Liver (tissue), 8 donors: ENCODE measurements at regions not wholly inside any gene's neighbourhood (a gene's known extent, or its start where the extent isn't known, plus 50 kb on each side); places are given as distances from the start of the nearest gene placed in this dataset.

Experiments
- DNase-seq: peaks from one replicate; pipeline ENCODE4 v3.0.0-alpha.2; 2017; ENCODE audit warnings: low spot score
- H3K27ac ChIP-seq, 2 donors: one replicate each; pipeline ENCODE4 v1.7.0; 2013; ENCODE audit warnings: inconsistent platforms in 2 of 2, low read length in 2 of 2, control low read depth in 1 of 2, low read depth in 1 of 2, mild to moderate bottlenecking in 1 of 2
- H3K27me3 ChIP-seq, 4 donors: one replicate each; pipeline versions ENCODE4 v1.6.1 to v1.7.0; 2013; ENCODE audit warnings: low read length in 3 of 4, inconsistent platforms in 1 of 4, mild to moderate bottlenecking in 1 of 4, moderate library complexity in 1 of 4; ENCODE audit not compliant: control insufficient read depth in 4 of 4, insufficient read depth in 4 of 4
- H3K36me3 ChIP-seq, 4 donors: one replicate each; pipeline versions ENCODE4 v1.6.1 to v1.7.0; 2013; ENCODE audit warnings: low read length in 3 of 4, mild to moderate bottlenecking in 3 of 4, low read depth in 1 of 4, moderate library complexity in 1 of 4; ENCODE audit not compliant: control insufficient read depth in 4 of 4, insufficient read depth in 3 of 4
- H3K4me1 ChIP-seq, 4 donors: one replicate each; pipeline versions ENCODE4 v1.6.1 to v1.7.0; 2013; ENCODE audit warnings: low read length in 3 of 4, mild to moderate bottlenecking in 3 of 4, moderate library complexity in 1 of 4; ENCODE audit not compliant: control insufficient read depth in 4 of 4, insufficient read depth in 4 of 4
- H3K4me3 ChIP-seq, 3 donors: one replicate each; pipeline versions ENCODE4 v1.6.1 to v1.7.0; 2013; ENCODE audit warnings: low read length in 3 of 3, control low read depth in 1 of 3, low read depth in 1 of 3, mild to moderate bottlenecking in 1 of 3
- H3K9ac ChIP-seq, 2 donors: one replicate each; pipeline ENCODE4 v1.7.0; 2013; ENCODE audit warnings: low read length in 2 of 2, mild to moderate bottlenecking in 2 of 2, moderate library complexity in 2 of 2, control low read depth in 1 of 2, low read depth in 1 of 2
- H3K9me3 ChIP-seq, 4 donors: one replicate each; pipeline versions ENCODE4 v1.6.1 to v1.7.0; 2013; ENCODE audit warnings: low read length in 3 of 4; ENCODE audit not compliant: control insufficient read depth in 4 of 4
- EGR1 ChIP-seq, 2 donors: IDR thresholded peaks; 2 replicates each; pipeline ENCODE4 v1.6.1; 2016 to 2018; ENCODE audit warnings: antibody characterized with exemption in 2 of 2, low read depth in 2 of 2
- FOXA1 ChIP-seq: IDR thresholded peaks from 2 replicates; pipeline ENCODE4 v1.6.1; 2016; ENCODE audit warnings: antibody characterized with exemption
- FOXA2 ChIP-seq: IDR thresholded peaks from 2 replicates; pipeline ENCODE4 v1.6.1; 2016; ENCODE audit warnings: antibody characterized with exemption
- GABPA ChIP-seq, 2 donors: IDR thresholded peaks in 1 of 2; conservative IDR thresholded peaks in 1 of 2; 2 replicates each; pipeline ENCODE4 v1.6.1; 2016; ENCODE audit warnings: antibody characterized with exemption in 2 of 2, mild to moderate bottlenecking in 1 of 2, moderate library complexity in 1 of 2
- HNF4A ChIP-seq, 2 donors: conservative IDR thresholded peaks; 2 replicates each; pipeline ENCODE4 v1.6.1; 2016; ENCODE audit warnings: antibody characterized with exemption in 2 of 2, mild to moderate bottlenecking in 2 of 2
- HNF4G ChIP-seq: IDR thresholded peaks from 2 replicates; pipeline ENCODE4 v1.6.1; 2016; ENCODE audit warnings: antibody characterized with exemption
- NR2F2 ChIP-seq: IDR thresholded peaks from 2 replicates; pipeline ENCODE4 v1.6.1; 2016; ENCODE audit warnings: antibody characterized with exemption
- RXRA ChIP-seq, 2 donors: IDR thresholded peaks; 2 replicates each; pipeline ENCODE4 v1.6.1; 2017 to 2018; ENCODE audit warnings: antibody characterized with exemption in 2 of 2, mild to moderate bottlenecking in 1 of 2
- SP1 ChIP-seq: IDR thresholded peaks from 2 replicates; pipeline ENCODE4 v1.6.1; 2018; ENCODE audit warnings: antibody characterized with exemption, mild to moderate bottlenecking
- YY1 ChIP-seq: IDR thresholded peaks from 2 replicates; pipeline ENCODE4 v1.6.1; 2016; ENCODE audit warnings: antibody characterized with exemption, mild to moderate bottlenecking
- WGBS: extraction: QIAGEN DNeasy Blood & Tissue Kit; methylation state at CpG from one replicate; pipeline ENCODE4 v1.1.7; 2013; 5-methylcytosine and 5-hydroxymethylcytosine counted together
- TF ChIP-seq, protein P1 (sequence below): IDR thresholded peaks from 2 replicates; pipeline ENCODE4 v1.6.1; 2016; ENCODE audit warnings: antibody characterized with exemption, mild to moderate bottlenecking
- TF ChIP-seq, protein P2 (sequence below): fragments of 150-350 bp; IDR thresholded peaks from 2 replicates; pipeline ENCODE4 v1.5.1; 2017; ENCODE audit warnings: improper control_type of control experiment, low read depth, low read length; ENCODE audit not compliant: missing input control
- TF ChIP-seq, protein P3 (sequence below): IDR thresholded peaks from 2 replicates; pipeline ENCODE4 v1.6.1; 2016; ENCODE audit warnings: antibody characterized with exemption
- TF ChIP-seq, protein P4 (sequence below): IDR thresholded peaks from 2 replicates; pipeline ENCODE4 v1.6.1; 2016; ENCODE audit warnings: antibody characterized with exemption
- donor health status: healthy.
- donor health status: healthy.
- donor health status: healthy.
- donor health status: healthy.
- donor health status: healthy.

DNA sequence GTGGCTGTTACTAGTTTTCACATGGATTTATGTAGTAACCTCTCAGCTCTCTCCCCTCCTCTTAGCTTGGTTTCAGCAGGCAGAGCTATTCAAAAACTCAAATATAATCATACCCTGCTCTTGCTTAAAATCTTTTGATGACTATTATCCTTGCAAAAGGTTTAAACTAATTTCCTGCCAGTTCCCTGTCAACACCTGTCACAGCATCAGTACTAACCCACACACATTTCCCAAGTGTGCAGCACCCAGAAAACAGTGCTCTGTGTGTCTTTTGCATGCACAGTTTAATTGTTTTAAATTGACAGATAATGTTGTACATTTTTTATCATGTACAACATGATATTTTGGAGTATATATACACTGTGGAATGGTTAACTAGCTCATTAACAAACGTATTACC is 202.0 kb downstream of the PAPSS1 start:
- WGBS = 59% methylated on average over 1 of the region's 1 CpG
- no peaks in the 10 kb centered on the region for H3K27me3 ChIP-seq
- no peak overlapping the region for H3K9ac ChIP-seq
- H3K4me3 ChIP-seq = no peak overlapping the region
- no peak for TF ChIP-seq FOXA2
- no peak for TF ChIP-seq FOXA1
- TF ChIP-seq, protein P1, sequence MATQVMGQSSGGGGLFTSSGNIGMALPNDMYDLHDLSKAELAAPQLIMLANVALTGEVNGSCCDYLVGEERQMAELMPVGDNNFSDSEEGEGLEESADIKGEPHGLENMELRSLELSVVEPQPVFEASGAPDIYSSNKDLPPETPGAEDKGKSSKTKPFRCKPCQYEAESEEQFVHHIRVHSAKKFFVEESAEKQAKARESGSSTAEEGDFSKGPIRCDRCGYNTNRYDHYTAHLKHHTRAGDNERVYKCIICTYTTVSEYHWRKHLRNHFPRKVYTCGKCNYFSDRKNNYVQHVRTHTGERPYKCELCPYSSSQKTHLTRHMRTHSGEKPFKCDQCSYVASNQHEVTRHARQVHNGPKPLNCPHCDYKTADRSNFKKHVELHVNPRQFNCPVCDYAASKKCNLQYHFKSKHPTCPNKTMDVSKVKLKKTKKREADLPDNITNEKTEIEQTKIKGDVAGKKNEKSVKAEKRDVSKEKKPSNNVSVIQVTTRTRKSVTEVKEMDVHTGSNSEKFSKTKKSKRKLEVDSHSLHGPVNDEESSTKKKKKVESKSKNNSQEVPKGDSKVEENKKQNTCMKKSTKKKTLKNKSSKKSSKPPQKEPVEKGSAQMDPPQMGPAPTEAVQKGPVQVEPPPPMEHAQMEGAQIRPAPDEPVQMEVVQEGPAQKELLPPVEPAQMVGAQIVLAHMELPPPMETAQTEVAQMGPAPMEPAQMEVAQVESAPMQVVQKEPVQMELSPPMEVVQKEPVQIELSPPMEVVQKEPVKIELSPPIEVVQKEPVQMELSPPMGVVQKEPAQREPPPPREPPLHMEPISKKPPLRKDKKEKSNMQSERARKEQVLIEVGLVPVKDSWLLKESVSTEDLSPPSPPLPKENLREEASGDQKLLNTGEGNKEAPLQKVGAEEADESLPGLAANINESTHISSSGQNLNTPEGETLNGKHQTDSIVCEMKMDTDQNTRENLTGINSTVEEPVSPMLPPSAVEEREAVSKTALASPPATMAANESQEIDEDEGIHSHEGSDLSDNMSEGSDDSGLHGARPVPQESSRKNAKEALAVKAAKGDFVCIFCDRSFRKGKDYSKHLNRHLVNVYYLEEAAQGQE = no peak
- no peak for TF ChIP-seq EGR1 (IDR thresholded peaks at IDR 0.05; ENCODE audit: low read depth in 2 of 2)
- no peak for TF ChIP-seq HNF4G
- H3K4me1 ChIP-seq = no peaks in the 10 kb centered on the region
- no peak overlapping the region for H3K27ac ChIP-seq
- H3K36me3 ChIP-seq = no peaks in the 10 kb centered on the region
- no peak for DNase-seq
- H3K9me3 ChIP-seq = peaks cover 0 to 2% (median 0%) of the 10 kb centered on the region in 4 donors

DNA sequence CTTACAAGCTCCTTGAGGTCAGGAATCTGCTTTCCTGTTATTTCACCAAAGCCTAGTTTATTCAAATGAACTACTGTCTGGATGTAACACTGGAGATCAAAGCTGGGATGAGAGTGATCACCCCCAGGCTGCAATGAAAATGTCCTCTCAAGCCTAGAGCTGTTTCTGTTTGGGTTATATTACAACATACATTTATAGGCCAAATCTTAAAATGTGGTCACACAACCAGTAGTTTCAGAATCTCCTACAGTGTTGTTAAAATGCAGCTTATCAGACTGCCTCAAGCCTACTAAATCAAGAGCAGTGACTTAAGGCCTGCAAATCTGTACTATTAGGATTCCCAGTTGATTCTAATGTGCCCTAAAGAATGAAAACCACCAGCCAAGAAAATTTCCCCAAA is 207.5 kb downstream of the PAPSS1 start:
- no peak for TF ChIP-seq SP1
- no peak for TF ChIP-seq FOXA2
- TF ChIP-seq, protein P1 = no peak
- TF ChIP-seq, protein P2, sequence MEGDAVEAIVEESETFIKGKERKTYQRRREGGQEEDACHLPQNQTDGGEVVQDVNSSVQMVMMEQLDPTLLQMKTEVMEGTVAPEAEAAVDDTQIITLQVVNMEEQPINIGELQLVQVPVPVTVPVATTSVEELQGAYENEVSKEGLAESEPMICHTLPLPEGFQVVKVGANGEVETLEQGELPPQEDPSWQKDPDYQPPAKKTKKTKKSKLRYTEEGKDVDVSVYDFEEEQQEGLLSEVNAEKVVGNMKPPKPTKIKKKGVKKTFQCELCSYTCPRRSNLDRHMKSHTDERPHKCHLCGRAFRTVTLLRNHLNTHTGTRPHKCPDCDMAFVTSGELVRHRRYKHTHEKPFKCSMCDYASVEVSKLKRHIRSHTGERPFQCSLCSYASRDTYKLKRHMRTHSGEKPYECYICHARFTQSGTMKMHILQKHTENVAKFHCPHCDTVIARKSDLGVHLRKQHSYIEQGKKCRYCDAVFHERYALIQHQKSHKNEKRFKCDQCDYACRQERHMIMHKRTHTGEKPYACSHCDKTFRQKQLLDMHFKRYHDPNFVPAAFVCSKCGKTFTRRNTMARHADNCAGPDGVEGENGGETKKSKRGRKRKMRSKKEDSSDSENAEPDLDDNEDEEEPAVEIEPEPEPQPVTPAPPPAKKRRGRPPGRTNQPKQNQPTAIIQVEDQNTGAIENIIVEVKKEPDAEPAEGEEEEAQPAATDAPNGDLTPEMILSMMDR = no peak
- TF ChIP-seq HNF4G = no peak
- TF ChIP-seq YY1 = no peak
- TF ChIP-seq RXRA (IDR thresholded peaks at IDR 0.05) = no peak
- TF ChIP-seq, protein P3, sequence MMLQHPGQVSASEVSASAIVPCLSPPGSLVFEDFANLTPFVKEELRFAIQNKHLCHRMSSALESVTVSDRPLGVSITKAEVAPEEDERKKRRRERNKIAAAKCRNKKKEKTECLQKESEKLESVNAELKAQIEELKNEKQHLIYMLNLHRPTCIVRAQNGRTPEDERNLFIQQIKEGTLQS = no peak
- TF ChIP-seq GABPA (IDR thresholded peaks at IDR 0.05 in 1 of 2, conservative IDR thresholded peaks at IDR 0.05 in 1 of 2) = no peak
- TF ChIP-seq, protein P4, sequence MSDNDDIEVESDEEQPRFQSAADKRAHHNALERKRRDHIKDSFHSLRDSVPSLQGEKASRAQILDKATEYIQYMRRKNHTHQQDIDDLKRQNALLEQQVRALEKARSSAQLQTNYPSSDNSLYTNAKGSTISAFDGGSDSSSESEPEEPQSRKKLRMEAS = no peak
- TF ChIP-seq HNF4A (conservative IDR thresholded peaks at IDR 0.05) = no peak
- no peak for TF ChIP-seq FOXA1
- TF ChIP-seq NR2F2 = no peak
- peaks cover 0 to 2% (median 0%) of the 10 kb centered on the region in 4 donors for H3K9me3 ChIP-seq
- no peaks in the 10 kb centered on the region for H3K4me1 ChIP-seq
- DNase-seq = no peak
- no peak overlapping the region for H3K27ac ChIP-seq
- no peaks in the 10 kb centered on the region for H3K27me3 ChIP-seq
- H3K4me3 ChIP-seq = no peak overlapping the region
- no peak overlapping the region for H3K9ac ChIP-seq
- no peaks in the 10 kb centered on the region for H3K36me3 ChIP-seq
